Left kidney (tissue), 1 donor: ENCODE measurements at regions not wholly inside any gene's neighbourhood (a gene's known extent, or its start where the extent isn't known, plus 50 kb on each side); places are given as distances from the start of the nearest gene placed in this dataset.
"Not testable (repeated sequence)": the region's sequence is repeated elsewhere in the genome, so short reads cannot be mapped to it uniquely, and the experiment has no call there.

Experiments
- DNase-seq: peaks from one replicate; pipeline ENCODE4 v3.0.0-alpha.2; 2013

DNA sequence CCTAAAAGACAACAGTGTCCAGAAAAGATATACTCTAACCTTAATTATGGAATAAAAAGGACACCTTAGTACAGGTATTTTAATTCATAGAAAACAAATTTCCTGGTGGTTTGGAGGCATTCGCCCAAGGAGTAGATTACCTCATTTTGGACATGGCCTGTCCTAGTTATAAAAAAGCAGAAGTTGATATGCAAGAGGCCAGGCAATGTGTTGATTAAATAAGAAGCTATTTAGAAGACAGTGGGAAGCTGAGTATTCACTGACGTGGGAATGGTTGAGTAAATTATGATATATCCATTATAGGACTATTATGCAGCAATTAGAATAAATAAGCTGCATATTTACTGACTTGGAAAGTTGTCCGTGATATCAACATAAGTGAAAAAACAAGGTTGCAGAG is 314.9 kb downstream of the ALDH8A1 start:
- DNase-seq = no peak

DNA sequence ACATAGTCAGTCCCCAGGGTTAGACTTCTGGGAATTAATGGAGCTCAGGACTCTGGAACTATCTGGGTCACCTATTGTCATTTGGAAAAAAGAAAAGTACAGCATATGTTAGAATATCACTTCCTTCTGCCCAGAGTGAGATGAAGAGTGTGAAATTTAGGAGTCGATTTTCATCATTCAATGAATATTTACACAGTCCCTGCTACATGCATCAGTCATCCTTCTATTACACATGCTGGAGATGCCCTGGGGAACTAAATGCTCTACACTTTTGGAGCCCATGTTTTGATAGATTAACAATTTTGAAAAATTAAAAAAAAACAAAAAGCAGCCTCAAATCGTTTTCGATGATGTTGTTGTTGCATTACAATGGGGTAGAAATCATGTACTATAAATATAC is 315.4 kb downstream of the ALDH8A1 start:
- no peak for DNase-seq

DNA sequence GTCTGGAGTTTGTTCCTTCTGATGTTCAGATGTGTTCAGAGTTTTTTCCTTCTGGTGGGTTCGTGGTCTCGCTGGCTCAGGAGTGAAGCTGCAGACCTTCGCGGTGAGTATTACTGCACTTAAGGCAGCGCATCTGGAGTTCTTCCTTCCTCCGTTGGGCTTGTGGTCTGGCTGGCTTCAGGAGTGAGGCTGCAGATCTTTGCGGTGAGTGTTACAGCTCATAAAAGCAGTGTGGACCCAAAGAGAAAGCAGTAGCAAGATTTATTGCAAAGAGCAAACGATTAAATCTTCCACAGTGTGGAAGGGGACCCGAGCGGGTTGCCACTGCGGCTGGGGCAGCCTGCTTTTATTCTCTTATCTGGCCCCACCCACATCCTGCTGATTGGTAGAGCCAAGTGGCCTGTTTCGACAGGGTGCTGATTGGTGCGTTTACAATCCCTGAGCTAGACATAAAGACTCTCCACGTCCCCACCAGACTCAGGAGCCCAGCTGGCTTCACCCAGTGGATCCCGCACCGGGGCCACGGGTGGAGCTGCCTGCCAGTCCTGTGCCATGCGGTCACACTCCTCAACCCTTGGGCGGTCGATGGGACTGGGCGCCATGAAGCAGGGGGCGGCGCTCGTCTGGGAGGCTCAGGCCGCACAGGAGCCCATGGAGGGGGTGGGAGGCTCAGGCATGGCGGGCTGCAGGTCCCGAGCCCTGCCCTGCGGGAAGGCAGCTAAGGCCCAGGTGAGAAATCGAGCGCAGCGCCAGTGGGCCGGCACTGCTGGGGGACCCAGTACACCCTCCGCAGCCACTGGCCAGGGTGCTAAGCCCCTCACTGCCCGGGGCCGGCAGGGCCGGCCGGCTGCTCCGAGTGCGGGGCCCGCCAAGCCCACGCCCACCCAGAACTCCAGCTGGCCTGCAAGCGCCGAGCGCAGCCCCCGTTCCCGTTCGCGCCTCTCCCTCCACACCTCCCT is 315.3 kb upstream of the SGK1 start:
- not testable (repeated sequence) for DNase-seq

DNA sequence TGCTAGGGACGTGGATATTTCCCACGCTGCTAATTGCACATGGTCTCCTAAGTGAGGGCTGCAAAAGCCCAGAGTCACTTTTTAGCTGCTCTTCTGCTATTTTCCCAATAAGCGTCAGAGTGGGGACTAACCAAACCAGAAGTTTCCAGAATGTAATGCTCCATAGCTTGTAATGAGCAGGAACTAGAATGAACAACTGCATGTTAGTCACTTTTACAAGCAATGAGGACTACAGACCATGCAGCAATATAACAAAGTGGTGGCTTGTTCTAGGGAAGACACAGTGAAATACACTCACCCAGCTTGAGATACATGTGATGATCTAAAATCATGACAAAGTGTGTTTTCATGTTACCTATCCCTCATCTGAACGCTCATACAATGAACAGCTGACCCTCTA is 314.1 kb upstream of the SGK1 start:
- DNase-seq = no peak

DNA sequence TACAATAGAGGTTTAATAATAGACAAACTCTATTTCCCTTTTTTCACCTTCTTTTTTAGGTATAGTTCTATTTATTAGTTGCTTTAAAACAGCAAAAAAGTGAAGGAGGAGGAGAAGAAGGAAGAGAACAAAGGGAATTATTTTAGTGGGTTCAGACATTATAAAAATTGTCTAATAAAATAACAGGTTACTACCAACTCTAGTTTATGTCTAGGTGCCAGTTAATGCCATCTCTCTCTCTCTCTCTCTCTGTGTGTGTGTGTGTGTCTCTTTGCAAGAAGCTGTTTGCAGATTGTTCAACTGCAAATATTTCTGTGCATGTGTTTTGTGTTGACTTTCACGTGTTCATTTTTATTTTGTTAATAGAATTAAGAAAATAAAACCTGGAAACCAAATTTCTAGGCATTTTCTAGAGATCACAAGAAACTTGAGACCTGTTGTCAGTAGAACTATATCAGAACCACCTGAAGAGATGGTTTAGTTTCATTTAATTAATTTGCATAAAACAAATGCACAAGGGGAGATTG is 313.5 kb upstream of the SGK1 start:
- DNase-seq = no peak

DNA sequence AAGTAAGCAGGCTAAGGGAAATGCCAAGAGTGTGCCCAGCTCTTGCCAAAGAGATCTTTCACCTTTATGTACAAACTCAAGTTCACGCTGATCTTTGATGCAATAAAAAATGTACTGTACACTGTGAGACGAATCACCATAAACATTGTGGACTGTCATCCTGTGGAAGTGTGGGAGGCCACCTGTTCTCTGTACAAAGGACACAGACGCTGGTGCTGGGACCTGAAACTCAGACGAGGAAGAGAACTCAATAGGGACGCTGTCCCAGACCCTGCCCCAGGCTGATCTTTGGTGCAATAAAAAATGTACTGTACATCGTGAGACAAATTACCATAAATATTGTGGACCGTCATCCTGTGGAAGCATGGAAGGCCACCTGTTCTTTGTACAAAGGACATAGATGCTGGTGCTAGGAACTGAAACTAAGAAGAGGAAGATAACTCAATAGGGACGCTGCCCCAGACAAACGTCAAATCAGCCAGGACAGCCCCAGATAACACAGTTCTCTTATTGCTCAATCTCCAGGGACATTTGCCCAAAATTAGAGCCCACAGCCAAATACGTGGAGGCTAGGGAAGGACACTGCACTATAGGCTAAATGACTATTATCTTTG is 312.7 kb upstream of the SGK1 start:
- no peak for DNase-seq

DNA sequence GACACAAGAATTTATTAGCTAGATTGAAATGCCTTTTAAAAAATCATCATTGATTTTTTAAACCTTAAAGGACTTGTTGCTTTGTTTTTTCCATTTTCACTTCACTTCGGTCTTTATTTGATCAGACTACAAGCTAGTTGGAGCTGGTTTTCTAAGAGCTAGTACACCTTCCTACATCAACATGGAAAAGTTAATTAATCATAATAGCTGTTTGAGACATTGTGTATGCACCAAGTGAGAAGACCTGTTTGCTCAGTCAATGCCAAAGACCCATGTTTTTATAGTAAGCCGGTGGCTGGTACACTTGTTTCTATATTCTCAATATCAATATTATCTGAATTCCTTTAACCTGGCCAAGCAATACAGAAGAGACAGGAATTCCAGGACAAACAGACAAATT is 310.2 kb upstream of the SGK1 start:
- DNase-seq = no peak

DNA sequence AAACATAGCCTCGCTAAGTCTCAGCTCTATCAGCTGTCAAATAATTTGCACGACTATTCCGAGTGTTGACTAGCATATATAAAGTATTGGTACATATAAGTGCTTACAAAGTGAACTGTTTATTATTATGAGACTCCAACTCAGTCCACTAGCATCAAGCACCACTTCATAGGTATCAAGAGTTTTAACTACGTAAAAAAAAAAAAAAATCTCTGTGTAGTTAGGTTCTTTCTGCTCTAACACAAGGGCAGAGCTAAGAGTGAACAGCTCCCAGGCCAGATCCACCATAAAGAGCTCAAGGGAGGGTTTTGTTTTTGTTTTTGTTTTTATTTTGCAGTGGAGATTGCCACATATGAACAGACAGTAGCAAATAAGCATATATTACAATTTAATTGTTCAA is 309.8 kb upstream of the SGK1 start:
- DNase-seq = no peak

DNA sequence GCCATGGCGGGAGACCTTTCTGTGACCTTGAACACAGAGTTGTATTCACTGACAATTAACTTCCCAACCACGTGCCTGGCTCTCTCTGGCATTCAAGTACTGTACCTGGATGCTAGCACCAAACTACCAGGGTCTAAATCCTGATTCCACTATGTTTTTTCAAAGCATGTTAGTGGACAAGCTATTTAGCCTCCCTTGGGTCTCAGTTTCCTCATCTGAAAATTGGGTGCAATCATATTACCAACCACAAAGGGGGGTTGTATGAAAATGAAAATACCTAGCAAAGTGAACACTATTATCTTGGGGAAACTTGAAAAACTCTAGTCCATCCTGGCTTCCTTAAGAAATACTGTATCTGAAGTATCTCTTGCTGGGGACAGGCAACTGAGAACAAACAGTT is 308.7 kb upstream of the SGK1 start:
- no peak for DNase-seq

DNA sequence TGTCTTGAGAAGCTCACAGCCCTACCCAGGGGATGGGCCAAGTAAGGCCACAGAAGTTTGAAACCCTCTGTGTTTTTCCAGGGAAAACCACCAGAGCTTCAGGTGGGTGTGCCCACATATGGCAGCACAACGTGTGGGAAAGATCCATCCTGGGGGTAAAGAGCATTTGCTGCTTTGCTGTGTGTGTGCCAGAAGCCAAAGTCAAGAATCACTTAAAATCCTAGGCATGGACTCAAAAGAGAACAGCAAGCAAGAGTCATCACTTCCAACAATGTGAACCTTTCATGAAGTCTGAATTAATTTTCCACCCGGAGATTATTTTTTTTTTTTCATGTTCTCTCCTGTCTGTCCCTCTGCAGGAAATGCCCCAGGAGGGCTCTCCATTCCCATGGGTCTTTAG is 308.2 kb upstream of the SGK1 start:
- no peak for DNase-seq

DNA sequence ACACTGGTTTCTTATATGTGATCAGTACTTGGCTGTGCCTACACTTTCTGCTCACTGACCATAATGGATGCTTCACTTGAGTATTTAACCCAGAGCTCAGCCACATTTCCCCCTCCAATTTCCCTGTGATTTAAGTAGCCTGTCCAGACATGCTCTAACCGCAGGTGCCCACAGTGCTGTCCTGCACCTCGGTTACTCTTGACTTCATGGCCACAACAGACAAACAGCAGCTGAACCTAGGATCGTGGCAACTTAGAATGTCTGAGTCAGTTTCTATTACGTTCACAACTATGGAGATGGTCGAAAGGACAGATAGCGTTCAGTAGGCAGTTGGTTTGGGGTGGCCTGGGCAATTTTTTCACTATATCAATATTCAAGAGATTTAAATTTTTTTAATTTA is 306.9 kb upstream of the SGK1 start:
- DNase-seq = no peak

DNA sequence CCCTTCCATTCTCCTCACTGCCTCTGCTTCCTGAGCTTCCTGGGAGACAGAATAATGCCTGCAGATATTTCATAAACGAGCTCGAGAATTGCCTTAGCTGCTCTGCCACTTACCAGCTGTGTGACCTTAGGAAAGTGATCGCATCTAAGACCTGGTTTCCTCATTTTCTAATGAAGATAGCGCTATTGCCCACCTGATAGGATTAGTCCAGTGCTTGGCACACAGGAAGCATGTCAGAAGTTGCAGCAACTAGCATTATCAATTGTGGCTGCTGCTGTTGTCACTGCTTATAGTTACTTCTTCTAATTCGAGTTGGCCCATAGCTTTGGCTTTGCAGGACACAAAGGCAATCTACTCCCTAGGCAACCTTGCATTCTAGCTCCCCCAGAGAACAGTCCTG is 305.5 kb upstream of the SGK1 start:
- DNase-seq = no peak

DNA sequence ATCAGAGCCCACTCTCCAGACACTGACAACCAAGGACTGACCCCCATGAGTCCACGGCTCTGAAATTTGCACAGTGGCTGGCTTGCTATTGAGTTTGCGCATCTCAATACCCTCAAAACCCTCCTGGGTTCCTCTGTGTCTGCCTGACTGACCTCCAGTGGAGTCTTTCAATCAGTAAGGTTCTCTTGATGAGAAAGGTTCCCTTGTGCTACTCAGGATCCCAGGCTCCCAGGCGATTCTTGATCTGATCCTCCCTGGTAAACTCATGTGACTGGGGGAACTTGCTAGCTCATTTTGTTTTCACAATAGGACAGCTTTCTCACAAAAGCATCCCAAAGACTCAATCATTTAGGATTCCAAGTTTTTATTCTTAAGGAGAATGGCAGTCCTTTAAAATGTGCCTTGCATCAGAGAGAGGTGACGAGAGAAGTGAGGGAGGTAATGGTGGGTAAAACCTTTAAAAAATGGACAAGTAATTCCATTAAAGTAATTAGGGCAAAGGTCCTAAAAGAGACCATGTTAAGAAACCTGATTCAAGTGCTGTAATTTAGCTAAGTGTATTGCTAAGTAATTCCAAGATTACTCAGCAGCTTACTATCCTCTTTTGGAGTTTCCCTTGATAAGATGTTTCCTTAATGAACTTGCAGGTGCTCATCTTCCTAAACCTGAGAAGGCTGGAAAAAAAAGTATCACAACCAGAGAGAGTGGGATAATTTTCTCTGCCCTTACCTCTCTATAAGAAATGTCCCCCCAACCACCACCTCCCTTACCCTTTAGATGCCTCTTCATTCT is 304.7 kb upstream of the SGK1 start:
- DNase-seq = no peak

DNA sequence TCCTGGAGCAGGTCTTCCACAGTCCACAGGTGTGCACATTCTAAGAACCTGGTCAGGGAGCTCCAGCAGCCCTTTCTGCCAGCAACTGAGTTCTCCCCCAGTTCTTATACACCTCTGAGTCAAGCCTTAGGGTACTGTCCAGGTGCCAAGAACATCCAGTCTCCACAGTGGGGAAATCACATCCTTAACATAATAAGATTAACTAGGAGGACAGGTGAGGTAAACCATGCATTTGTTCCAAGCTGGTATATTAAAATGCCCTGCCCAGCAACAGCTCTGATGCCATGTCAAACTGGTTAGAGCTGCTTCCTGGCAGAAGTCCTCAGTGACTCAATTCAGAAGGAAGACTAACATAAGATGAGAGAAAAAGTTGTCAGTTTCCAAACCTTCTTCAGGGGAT is 303.9 kb upstream of the SGK1 start:
- no peak for DNase-seq

DNA sequence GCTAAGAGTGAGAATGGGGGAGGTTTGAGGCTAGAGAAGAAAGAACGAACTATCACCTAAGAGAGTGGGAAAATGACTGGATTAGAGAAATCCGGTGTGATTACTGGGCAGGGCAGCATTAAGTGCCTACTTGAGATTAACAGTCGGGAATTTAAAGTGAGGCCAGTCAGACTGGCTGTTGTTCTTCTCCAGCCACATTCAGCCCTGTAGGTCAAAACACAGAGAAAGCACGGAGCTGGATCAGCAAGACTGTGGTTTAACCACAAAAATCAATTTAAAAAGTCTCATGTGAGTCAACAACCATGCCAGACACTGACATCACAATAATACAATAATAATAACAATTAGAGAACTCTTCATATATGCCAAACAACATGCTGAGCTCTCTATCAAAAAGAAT is 301.9 kb upstream of the SGK1 start:
- DNase-seq = no peak

DNA sequence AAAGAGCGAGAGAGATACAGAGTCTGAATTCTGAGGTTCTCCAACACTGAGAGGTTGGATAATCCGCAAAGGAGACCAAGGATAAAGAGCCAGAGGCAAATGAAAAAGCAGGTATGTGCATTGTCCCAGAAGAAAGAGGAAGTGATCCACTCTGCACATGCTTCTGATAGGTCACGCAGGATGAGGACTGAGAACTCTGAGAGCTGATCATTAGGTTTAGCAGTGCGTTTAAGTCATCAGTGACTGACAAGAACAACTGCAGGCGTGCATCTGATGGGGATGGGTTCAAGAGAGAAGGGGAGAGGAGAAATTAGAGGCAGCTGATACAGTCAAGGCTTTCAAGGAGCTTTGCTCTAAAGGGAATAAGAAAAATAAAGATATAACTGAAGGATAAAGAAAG is 301.2 kb upstream of the SGK1 start:
- no peak for DNase-seq

DNA sequence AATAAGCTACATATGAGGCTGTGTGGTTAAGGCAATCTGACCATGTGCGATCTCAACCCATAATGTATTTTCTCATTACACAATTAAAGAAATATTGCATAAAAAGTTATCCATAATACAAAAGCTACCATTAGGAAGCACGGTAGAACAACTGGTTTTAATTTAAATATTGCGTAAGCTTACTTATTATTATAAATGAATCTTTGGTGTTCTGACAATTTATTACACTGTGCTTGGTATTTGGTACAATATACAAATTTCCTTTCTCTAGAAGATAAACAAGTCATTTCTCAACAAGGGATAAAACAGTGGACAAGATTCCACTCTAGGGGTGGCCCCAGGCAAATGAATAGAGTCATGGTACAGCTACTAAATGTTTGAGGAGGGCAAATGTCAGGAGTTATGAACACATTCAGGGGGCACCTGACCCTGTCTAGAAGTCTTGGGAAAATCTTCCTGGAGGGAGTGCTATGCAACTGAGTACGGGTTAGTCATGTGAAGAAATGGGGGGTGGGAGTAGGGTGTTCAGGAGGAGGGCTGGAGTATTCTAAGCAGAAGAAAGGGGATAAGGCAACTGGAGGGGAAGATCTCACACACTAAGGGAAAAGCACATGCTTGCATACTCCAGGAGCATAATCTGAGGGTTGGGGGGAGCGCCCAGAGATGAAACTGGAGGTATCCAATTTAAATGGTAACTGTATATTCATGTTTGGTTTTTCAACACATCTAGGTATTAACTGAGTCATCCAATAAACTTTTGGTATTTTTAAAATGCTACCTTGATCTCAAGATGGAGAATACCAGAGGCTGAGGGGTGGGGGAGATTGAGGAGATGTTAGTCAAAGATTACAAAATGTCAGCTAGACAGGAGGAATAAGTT is 296.9 kb upstream of the SGK1 start:
- DNase-seq = no peak

DNA sequence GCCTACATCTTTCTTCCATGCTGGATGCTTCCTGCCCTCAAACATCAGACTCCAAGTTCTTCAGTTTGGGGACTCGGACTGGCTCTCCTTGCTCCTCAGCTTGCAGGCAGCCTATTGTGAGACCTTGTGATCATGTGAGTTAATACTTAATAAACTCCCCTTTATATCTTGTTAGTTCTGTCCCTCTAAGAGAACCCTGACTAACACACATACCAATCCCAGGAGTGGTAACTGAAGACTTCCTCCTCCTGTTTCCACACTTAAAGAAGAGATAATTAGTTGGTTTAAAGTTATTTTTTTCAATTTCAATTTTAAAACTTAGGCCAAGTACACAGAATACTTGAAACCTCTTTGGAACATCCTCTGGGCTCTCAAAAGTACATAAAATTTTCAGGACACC is 294.2 kb upstream of the SGK1 start:
- DNase-seq = not testable (repeated sequence)

DNA sequence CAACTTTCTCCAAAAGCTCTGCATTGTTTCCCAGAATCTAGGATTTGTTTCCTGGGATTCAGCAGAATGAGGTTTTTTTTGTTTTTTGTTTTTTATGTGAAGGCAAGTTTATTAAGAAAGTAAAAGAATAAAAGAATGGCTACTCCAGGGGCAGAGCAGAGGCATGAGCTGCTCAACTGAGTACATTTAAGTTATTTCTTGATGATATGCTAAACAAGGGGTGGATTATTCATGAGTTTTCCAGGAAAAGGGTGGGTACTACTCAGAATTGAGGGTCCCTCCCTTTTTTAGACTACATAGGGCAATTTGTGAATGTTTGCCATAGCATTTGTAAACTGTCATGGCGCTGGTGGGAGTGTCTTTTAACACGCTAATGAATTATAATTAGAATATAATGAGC is 292.5 kb upstream of the SGK1 start:
- DNase-seq = no peak

DNA sequence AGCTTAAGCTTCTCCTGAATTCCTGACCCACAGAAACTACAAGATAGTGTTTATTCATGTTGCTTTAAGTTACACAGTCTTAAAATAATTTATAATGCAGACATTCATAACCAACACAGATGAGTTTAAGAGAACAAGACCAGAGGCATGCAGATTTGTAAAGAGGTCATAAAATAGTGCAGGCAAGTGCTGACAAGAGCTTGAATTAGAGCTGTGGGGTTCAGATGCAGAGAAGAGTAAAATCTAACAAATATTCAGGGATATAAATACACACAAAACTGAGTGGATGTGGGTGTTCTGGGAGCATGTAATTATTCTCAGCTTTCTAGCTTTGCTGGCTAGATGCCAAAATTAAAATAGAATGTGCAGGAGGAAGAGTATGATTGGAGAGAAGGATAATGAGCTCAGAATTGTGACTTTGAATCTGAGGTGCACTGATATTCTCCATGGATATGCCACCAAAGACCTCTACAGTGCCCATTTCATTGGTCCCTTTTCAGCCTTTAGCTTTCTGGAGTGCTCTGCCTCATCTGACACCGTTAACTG is 291.9 kb upstream of the SGK1 start:
- no peak for DNase-seq

DNA sequence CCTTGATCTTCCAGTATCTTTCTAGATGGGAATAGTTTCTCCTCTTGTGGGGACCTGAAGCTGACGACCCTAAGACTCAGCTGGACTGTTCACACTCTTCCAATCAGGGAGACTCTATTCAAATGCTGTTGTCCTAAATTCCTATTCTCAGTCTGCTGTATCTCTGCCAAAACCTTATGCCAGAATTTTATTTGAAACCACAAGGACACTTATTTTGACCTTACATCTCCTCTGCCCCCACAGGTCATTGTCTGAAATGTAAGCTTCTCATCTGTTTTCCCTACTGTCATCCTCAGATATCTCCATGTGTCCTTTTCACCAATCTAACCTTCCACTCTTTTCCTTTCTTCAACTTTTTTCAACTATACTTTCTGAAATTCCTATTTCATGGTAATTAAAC is 289.5 kb upstream of the SGK1 start:
- DNase-seq = no peak
